Urinary bladder (tissue), 3 donors: ENCODE measurements at regions not wholly inside any gene's neighbourhood (a gene's known extent, or its start where the extent isn't known, plus 50 kb on each side); places are given as distances from the start of the nearest gene placed in this dataset.

Experiments
- DNase-seq: peaks from one replicate; pipeline ENCODE4 v3.0.0-alpha.2; 2015; ENCODE audit errors: extremely low spot score
- H3K27ac ChIP-seq: one replicate; pipeline ENCODE4 v1.5.1; 2013; ENCODE audit warnings: low read depth, mild to moderate bottlenecking, moderate library complexity
- H3K36me3 ChIP-seq: one replicate; pipeline ENCODE4 v1.6.1; 2013; ENCODE audit warnings: mild to moderate bottlenecking, moderate library complexity; ENCODE audit not compliant: insufficient read depth
- H3K4me1 ChIP-seq: one replicate; pipeline ENCODE4 v1.6.1; 2013; ENCODE audit warnings: mild to moderate bottlenecking, moderate library complexity; ENCODE audit not compliant: insufficient read depth
- H3K4me3 ChIP-seq: one replicate; pipeline ENCODE4 v1.5.1; 2013; ENCODE audit warnings: low read depth, low read length
- WGBS: extraction: QIAGEN DNeasy Blood & Tissue Kit; methylation state at CpG from one replicate; pipeline ENCODE4 v1.1.7; 2013; 5-methylcytosine and 5-hydroxymethylcytosine counted together
- donor health status: healthy with polysubstance abuse.
- donor health status: healthy.

DNA sequence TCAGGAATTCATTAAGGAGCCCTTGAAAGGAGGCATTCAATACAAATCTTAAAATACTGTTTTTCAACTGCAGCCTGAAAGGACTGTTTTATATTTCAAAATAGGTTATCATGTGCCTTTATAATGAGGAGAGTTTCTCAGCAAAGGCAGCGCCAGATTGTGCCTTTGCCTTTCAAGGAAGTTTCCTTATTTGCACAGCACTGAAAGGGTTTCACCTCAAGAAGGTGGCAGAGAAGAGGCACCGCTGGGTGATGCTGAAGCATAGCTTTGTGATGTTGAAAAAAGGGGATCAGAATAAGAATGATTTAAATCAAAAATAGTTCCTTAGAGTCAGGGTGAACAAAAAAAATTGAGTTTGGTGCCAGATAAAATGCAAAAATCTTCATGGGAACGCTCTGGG, 601.0 kb upstream of the KIRREL3 start:
- WGBS = 80% methylated on average over 3 of the region's 3 CpGs
- no peak overlapping the region for H3K4me3 ChIP-seq
- no peak overlapping the region for H3K27ac ChIP-seq
- no peaks in the 10 kb centered on the region for H3K4me1 ChIP-seq
- DNase-seq = no peak
- no peaks in the 10 kb centered on the region for H3K36me3 ChIP-seq

DNA sequence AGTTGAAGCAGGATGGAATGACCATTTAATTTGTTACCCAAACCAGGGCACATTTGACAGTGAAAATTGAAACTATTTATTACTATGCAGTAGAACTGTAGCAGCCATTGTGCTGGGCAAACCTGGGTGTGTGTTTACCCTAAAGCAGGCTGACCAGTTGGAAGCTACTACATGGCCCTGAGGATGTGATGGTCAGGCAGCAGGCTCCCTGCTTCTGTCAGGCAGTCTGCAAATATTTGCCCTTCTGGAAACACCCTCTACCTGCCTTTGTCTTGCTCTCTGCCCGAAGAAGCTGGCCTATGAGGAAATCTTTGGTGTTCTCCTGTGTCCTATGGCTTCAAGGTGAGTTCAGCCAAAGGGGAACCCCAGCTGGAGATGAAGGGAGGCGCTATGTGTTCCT, 600.1 kb upstream of the KIRREL3 start:
- H3K4me1 ChIP-seq = no peaks in the 10 kb centered on the region
- H3K27ac ChIP-seq = no peak overlapping the region
- H3K36me3 ChIP-seq = no peaks in the 10 kb centered on the region
- WGBS = 67% methylated on average over 2 of the region's 2 CpGs
- no peak overlapping the region for H3K4me3 ChIP-seq
- DNase-seq = no peak

DNA sequence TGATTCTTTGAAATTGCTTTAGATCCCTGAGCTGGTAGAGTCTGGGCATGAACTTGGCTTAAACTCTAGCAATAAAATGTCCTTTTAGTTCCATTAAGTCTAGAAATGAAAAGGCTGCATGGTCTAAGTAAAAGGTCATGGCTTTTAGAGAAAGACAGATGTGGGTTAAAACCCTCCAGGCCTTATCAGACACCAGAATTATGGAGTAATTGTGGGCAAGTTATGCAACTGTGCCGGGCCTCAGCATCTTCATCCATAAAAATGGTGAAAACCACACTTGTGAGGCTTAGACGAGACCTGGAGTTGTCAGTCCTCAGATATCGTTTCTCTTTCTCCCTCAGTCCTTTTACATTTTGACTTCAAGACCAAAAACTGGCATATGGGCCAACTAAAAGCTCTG, 597.9 kb upstream of the KIRREL3 start:
- no peak for DNase-seq
- 56% methylated on average over 3 of the region's 3 CpGs for WGBS
- no peak overlapping the region for H3K4me3 ChIP-seq
- no peaks in the 10 kb centered on the region for H3K36me3 ChIP-seq
- no peaks in the 10 kb centered on the region for H3K4me1 ChIP-seq
- no peak overlapping the region for H3K27ac ChIP-seq

DNA sequence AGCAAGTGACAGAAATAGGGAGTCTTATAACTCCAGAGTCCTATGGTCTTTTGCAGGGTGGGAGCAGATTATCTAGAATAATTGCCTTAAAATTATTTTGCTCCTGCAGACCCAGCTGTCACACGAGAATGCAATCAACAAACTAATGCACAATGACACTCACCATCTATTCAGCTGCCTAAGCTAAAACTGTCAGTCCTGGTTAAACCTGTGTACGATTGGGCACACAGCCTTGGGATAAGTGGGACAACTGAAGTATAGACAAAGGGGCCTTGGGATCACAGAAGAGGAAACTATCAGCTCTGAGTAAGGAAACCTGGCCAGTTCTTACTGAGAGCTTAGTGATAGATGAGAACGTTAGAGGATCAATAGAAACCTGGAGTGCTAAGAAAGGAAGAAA, 595.9 kb upstream of the KIRREL3 start:
- Histone ChIP-seq H3K4me3 (no peak overlapping the region), H3K4me1 (no peaks in the 10 kb centered on the region), H3K27ac (no peak overlapping the region), H3K36me3 (no peaks in the 10 kb centered on the region)
- DNase-seq = no peak
- 84% methylated on average over 3 of the region's 3 CpGs for WGBS

DNA sequence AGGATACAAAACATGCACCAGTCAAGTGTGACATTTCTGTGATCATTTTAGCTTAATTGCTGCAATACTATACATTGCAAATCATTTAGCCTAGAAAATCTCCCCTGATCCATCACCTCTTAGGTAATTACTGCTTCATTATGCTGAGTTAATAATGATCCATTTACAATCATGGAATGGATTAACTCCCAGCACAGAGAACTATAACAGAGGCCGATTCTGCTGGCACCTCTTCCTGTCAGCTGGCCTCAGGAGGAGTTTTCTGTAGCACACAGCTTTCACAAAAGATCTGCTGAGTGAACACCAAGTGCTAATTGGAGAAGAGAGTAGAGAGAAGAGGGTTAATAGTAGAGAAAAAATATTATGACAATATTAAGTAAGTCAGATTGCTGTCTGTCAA, 591.8 kb upstream of the KIRREL3 start:
- DNase-seq = no peak
- H3K27ac ChIP-seq = no peak overlapping the region
- no peak overlapping the region for H3K4me3 ChIP-seq
- H3K36me3 ChIP-seq = no peaks in the 10 kb centered on the region
- WGBS = 53% methylated on average over 1 of the region's 1 CpG
- no peaks in the 10 kb centered on the region for H3K4me1 ChIP-seq

DNA sequence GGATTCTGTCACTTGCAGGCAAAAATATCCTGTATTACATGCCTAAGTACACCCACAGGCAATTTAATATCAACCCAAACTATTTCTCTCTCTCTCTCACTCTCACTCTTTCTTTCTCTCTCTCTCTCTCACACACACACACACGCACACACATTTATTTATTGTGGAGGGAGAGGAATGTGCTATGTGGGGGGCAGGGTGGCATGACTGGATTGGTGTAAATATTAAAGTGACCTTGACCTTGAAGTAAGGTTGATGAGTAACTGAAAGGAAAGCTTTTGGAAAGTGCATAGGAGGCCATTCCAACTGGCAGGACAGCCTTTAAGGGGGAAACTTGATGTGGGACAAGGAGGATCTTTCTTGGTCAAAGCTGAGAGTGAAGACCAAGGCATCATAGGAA, 589.7 kb upstream of the KIRREL3 start:
- no peaks in the 10 kb centered on the region for H3K36me3 ChIP-seq
- no peak overlapping the region for H3K4me3 ChIP-seq
- 78% methylated on average over 1 of the region's 1 CpG for WGBS
- H3K27ac ChIP-seq = no peak overlapping the region
- no peaks in the 10 kb centered on the region for H3K4me1 ChIP-seq
- no peak for DNase-seq

DNA sequence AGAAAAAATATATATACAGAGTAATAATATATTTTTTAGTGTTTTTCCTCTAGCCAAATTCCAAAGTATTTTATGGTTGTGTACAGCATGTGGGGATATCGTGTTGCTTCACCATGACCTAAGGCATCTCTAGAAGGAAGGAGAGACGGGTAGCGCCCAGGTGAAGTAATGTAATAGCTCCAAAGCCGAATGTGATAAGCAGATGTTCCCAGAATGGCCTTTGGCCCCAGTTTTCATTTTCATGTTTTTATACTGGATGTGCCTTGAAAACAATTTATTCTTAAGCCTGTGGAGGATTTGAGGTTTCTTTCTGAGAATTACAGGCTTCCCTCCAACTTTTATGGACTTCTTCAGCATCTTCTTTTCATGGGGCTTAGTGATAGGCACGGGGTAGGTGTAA, 587.9 kb upstream of the KIRREL3 start:
- H3K36me3 ChIP-seq = no peaks in the 10 kb centered on the region
- whole genome bisulfite sequencing = 86% methylated on average over 5 of the region's 5 CpGs
- H3K4me1 ChIP-seq = no peaks in the 10 kb centered on the region
- DNase-seq = no peak
- no peak overlapping the region for H3K4me3 ChIP-seq
- H3K27ac ChIP-seq = no peak overlapping the region

DNA sequence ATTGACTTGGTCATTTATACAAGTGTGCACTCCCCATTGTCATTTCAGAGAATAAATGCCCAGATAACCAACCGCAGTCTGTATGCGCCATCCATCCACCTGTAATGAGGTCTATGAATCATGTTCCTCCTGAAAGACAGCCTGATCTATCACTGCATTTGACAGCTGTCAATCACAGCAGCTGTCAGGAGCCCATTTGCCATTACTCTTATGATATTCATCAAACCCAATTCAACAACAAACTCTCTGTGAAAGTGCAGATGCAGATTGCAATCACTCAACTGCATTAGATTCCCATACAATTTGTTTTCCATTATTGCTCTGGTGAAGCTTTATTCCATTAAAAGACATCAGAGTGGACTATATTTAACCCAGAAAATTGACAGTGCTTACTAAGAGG, 586.9 kb upstream of the KIRREL3 start:
- Histone ChIP-seq H3K36me3 (no peaks in the 10 kb centered on the region), H3K4me3 (no peak overlapping the region), H3K27ac (no peak overlapping the region), H3K4me1 (no peaks in the 10 kb centered on the region)
- 99% methylated on average over 2 of the region's 2 CpGs for WGBS
- DNase-seq = no peak

DNA sequence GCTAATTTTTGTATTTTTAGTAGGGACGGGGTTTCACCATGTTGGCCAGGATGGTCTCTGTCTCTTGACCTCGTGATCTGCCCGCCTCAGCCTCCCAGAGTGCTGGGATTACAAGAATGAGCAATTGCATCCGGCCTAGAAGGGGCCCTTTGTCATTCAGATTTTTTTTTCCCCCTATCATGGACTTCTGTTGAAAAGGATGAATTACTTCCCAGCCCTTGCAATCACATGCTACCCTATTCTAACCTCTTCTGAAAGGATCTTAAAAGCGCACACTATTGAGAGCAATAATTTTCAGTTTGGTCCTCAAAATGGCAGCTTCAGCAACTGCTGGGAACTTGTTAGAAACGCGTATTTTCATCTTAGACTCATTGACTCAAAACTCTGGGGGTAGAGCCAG, 575.6 kb upstream of the KIRREL3 start:
- no peak overlapping the region for H3K27ac ChIP-seq
- DNase-seq = no peak
- no peaks in the 10 kb centered on the region for H3K36me3 ChIP-seq
- no peak overlapping the region for H3K4me3 ChIP-seq
- WGBS = 90% methylated on average over 7 of the region's 7 CpGs
- H3K4me1 ChIP-seq = no peaks in the 10 kb centered on the region

DNA sequence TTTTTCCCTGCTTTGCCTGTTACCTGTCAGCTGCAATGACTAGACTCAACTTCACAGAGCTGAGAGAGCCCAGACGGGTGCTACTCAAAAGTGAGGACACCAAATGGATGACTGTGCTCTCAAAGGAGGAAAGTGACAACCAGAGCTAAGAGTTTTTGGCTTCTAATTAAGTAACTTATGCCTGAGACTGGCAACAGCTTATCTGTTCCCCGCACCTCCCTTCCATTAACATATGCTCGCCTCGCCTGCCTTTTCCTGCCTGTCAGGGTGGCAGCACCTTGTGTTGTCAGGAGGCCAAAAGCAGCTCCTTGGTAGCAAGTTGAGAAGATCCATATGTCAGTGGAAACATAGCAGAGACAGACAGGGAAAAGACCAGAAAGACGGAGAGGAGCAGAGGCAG, 573.9 kb upstream of the KIRREL3 start:
- 64% methylated on average over 5 of the region's 5 CpGs for WGBS

DNA sequence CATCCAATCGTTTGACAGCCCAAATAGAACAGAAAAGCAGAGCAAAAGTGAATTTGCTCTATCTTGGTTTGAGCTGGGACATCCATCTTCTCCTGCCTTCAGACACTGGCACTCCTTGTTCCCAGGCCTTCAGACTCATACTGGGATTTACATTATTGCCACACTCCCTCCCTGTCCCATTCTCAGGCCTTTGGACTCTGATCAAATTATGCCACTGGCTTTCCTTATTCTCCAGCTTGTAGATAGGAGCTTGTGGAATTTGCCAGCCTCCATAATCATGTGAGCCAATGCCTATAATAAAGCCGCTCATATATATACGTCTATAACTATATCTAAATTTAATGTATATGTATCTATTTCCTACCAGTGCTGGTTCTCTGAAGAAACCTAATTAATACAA, 568.3 kb upstream of the KIRREL3 start:
- no peak overlapping the region for H3K4me3 ChIP-seq
- no peak for DNase-seq
- H3K27ac ChIP-seq = no peak overlapping the region
- 83% methylated on average over 3 of the region's 3 CpGs for WGBS
- no peaks in the 10 kb centered on the region for H3K36me3 ChIP-seq
- H3K4me1 ChIP-seq = no peaks in the 10 kb centered on the region

More for the DNA sequence above, 573.9 kb upstream of the KIRREL3 start:
- Histone ChIP-seq H3K36me3 (no peaks in the 10 kb centered on the region), H3K27ac (no peak overlapping the region), H3K4me3 (no peak overlapping the region), H3K4me1 (no peaks in the 10 kb centered on the region)
- DNase-seq = no peak

DNA sequence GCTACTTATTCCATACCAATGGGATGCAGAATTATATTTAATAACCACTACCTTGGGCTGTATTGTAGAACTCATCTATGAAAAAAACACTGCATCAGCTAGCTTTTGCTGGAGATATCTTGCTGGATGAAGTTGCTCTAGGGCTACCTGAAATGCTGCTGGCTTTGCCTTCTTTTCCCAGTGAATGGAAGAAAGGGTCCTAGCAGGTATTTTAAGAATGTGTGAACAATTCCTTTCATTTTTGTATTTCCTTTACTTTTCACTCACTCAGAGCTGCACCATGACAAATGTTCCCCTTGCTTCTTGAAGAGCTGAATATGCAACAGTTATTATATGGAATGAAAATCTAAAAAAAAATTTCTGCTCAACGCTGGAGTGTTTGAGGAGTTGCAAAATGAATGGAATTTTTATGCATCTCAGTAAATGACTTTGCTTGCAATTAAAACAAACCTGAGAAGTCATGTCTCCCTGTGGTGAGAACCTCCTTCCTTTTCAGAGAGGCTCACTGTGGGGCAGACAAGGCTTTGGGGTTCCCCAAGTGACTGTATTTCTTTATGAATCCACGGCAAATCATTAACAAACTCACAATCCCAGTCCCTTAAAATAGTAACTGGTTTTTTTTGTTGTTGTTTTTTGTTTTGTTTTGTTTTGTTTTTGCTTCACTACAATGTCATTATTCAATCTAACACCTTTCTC, 566.8 kb upstream of the KIRREL3 start:
- H3K4me1 ChIP-seq = no peaks in the 10 kb centered on the region
- DNase-seq = no peak
- no peak overlapping the region for H3K4me3 ChIP-seq
- no peak overlapping the region for H3K27ac ChIP-seq
- no peaks in the 10 kb centered on the region for H3K36me3 ChIP-seq
- WGBS = 54% methylated on average over 2 of the region's 2 CpGs

DNA sequence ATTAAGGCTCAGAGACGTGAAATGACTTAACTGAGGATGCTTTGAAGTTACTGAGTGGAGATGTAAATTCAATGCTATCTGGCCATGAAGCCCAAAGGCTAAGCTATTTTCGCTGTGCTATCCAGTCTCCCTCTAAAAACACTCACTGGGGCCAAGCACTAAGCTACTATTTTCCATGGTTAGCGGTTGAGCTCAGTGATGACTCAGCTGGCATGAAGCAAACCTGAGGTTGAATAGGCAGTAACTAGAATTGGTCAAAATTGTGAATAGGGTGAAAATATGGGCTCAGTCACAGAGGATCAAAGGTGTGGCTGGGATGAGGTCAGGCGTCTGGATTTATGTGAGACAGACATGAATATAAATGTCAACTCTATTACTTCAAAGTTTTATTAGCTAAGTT, 564.2 kb upstream of the KIRREL3 start:
- Histone ChIP-seq H3K4me1 (no peaks in the 10 kb centered on the region), H3K36me3 (no peaks in the 10 kb centered on the region), H3K27ac (no peak overlapping the region), H3K4me3 (no peak overlapping the region)
- no peak for DNase-seq
- 67% methylated on average over 4 of the region's 4 CpGs for WGBS

DNA sequence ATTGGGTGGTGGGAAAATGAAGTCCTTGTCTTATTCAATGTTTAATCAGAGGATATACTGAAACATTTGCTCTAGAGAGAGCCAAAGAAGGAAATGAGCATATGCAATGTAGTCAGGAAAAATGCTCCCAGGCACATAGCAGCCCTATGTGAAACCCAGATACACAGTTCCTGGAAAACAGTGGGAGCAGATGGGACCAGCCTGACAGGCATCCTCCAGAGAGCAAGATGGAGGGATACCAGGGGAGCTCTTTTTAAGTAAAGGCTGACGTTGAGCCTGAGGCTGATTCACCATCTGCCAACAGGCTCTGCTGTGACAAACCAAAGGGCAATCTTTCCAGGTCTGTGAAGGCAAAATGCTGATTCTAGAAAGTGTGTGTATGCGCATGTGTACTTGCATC, 559.4 kb upstream of the KIRREL3 start:
- Histone ChIP-seq H3K4me3 (no peak overlapping the region), H3K27ac (no peak overlapping the region), H3K36me3 (no peaks in the 10 kb centered on the region), H3K4me1 (no peaks in the 10 kb centered on the region)
- 67% methylated on average over 2 of the region's 2 CpGs for WGBS
- DNase-seq = no peak

DNA sequence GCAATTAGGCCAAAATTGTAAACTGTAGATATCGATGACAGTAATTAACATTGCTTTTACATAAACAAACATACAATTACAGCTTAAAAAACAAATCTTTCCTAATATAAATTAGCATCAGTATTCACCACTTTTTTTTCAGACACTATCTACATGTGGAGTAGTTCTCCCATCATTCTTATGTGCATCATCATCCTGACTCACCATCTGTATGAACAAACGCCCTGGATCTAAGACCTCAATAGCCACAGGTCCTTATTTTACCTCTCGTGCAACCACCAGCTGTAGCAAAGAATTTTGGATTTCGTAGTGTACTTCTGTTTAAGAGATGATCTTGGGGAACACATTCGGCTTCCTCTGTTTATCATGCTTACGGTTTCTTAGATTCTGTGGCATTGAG, 551.9 kb upstream of the KIRREL3 start:
- H3K27ac ChIP-seq = no peak overlapping the region
- no peaks in the 10 kb centered on the region for H3K4me1 ChIP-seq
- DNase-seq = no peak
- H3K36me3 ChIP-seq = no peaks in the 10 kb centered on the region
- 72% methylated on average over 6 of the region's 6 CpGs for WGBS
- H3K4me3 ChIP-seq = no peak overlapping the region
